ENCODE measurements at regions not wholly inside any gene's neighbourhood (a gene's known extent, or its start where the extent isn't known, plus 50 kb on each side); places are given as distances from the start of the nearest gene placed in this dataset.

DNA sequence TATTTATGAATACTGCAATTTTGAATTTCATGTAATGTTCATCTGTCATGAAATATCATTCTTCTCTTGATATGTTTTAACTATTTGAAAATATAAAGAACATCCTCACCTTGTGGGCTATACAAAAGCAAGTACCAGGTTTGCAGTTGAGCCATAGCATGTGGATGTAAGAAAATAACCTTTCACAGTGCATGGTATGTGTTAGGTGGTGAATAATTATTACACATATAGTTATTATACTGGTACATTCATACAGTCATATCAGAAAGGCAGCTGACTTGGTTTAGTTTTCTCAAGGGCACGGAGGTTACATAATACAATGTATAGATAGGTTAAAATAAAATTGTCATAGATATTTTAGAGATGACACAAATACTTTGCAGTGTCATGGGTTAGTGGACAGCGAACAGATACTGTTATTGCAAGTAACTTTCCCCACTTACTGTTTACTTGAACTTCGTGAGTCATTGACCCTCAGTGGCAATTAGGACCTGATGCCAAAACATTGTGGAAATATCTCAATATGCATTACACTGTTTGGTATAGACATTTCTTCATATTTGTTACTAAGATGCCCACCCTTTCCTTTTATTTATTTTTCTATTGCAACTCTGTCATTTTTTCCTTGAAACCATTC, 445.4 kb upstream of the GOT2 start:
- RAD21 ChIA-PET (ENCODE audit: unreplicated experiment) = no interaction called here
- Histone ChIP-seq H3K36me3 (ENCODE audit: control insufficient read depth in 2 of 2, insufficient read depth in 2 of 2, low read length in 1 of 2) (no peaks in the 10 kb centered on the region), H3K27ac (ENCODE audit: control insufficient read depth, insufficient read depth) (no peak overlapping the region), H3K9ac (ENCODE audit: control insufficient read depth, insufficient read depth, low read length) (no peak overlapping the region), H3K4me1 (ENCODE audit: control insufficient read depth, insufficient read depth, low read length) (no peaks in the 10 kb centered on the region), H2AFZ (ENCODE audit: control insufficient read depth, low read depth, low read length) (no peak overlapping the region), H3K79me2 (ENCODE audit: control insufficient read depth, insufficient read depth, low read length) (no peaks in the 10 kb centered on the region), H4K20me1 (ENCODE audit: control insufficient read depth, insufficient read depth) (no peaks in the 10 kb centered on the region), H3K4me2 (ENCODE audit: control insufficient read depth, insufficient read depth) (no peak overlapping the region), H3K4me3 (no peak overlapping the region), H3K27me3 (replicated peaks in 1 of 2; ENCODE audit: control insufficient read depth in 2 of 2, insufficient read depth in 2 of 2, low read length in 1 of 2) (no peaks in the 10 kb centered on the region), H3K9me3 (replicated peaks; ENCODE audit: control insufficient read depth, insufficient read depth, low read length) (no peaks in the 10 kb centered on the region)
- in situ Hi-C loops (cut with MboI) (no loop called here), intact Hi-C loops (cut with micrococcal nuclease; ENCODE audit: unreplicated experiment) (loop anchor here (10.0 kb wide), 2 partner anchors 65 to 335 kb away; no protein-coding TSS in a partner anchor)
- CTCF ChIA-PET = no interaction called here
- FAIRE-seq (no peak), DNase-seq (ENCODE audit: low read depth, low spot score) (no peak), ATAC-seq (no peak)
- no TSS peak for BruUV-seq (replicated peaks)
- TF ChIP-seq JUND (IDR thresholded peaks at IDR 0.05; ENCODE audit: low read depth, low read length) (no peak), BACH1 (IDR thresholded peaks at IDR 0.05; ENCODE audit: borderline replicate concordance) (no peak), FOXK2 (IDR thresholded peaks at IDR 0.05) (no peak), HDAC6 (IDR thresholded peaks at IDR 0.05; ENCODE audit: unreplicated experiment) (no peak), RAD51 (IDR thresholded peaks at IDR 0.05) (no peak), NBN (IDR thresholded peaks at IDR 0.05) (no peak), YBX1 (IDR thresholded peaks at IDR 0.05) (no peak), SMC3 (IDR thresholded peaks at IDR 0.05; ENCODE audit: borderline replicate concordance, low read length) (no peak)
- TF ChIP-seq, protein P1, sequence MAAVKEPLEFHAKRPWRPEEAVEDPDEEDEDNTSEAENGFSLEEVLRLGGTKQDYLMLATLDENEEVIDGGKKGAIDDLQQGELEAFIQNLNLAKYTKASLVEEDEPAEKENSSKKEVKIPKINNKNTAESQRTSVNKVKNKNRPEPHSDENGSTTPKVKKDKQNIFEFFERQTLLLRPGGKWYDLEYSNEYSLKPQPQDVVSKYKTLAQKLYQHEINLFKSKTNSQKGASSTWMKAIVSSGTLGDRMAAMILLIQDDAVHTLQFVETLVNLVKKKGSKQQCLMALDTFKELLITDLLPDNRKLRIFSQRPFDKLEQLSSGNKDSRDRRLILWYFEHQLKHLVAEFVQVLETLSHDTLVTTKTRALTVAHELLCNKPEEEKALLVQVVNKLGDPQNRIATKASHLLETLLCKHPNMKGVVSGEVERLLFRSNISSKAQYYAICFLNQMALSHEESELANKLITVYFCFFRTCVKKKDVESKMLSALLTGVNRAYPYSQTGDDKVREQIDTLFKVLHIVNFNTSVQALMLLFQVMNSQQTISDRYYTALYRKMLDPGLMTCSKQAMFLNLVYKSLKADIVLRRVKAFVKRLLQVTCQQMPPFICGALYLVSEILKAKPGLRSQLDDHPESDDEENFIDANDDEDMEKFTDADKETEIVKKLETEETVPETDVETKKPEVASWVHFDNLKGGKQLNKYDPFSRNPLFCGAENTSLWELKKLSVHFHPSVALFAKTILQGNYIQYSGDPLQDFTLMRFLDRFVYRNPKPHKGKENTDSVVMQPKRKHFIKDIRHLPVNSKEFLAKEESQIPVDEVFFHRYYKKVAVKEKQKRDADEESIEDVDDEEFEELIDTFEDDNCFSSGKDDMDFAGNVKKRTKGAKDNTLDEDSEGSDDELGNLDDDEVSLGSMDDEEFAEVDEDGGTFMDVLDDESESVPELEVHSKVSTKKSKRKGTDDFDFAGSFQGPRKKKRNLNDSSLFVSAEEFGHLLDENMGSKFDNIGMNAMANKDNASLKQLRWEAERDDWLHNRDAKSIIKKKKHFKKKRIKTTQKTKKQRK (IDR thresholded peaks at IDR 0.05; ENCODE audit: low read depth, low read length) = no peak
- TF ChIP-seq, protein P2, sequence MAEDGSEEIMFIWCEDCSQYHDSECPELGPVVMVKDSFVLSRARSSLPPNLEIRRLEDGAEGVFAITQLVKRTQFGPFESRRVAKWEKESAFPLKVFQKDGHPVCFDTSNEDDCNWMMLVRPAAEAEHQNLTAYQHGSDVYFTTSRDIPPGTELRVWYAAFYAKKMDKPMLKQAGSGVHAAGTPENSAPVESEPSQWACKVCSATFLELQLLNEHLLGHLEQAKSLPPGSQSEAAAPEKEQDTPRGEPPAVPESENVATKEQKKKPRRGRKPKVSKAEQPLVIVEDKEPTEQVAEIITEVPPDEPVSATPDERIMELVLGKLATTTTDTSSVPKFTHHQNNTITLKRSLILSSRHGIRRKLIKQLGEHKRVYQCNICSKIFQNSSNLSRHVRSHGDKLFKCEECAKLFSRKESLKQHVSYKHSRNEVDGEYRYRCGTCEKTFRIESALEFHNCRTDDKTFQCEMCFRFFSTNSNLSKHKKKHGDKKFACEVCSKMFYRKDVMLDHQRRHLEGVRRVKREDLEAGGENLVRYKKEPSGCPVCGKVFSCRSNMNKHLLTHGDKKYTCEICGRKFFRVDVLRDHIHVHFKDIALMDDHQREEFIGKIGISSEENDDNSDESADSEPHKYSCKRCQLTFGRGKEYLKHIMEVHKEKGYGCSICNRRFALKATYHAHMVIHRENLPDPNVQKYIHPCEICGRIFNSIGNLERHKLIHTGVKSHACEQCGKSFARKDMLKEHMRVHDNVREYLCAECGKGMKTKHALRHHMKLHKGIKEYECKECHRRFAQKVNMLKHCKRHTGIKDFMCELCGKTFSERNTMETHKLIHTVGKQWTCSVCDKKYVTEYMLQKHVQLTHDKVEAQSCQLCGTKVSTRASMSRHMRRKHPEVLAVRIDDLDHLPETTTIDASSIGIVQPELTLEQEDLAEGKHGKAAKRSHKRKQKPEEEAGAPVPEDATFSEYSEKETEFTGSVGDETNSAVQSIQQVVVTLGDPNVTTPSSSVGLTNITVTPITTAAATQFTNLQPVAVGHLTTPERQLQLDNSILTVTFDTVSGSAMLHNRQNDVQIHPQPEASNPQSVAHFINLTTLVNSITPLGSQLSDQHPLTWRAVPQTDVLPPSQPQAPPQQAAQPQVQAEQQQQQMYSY (CRISPR knock-in tag; IDR thresholded peaks at IDR 0.05) = no peak
- TF ChIP-seq, protein P3, sequence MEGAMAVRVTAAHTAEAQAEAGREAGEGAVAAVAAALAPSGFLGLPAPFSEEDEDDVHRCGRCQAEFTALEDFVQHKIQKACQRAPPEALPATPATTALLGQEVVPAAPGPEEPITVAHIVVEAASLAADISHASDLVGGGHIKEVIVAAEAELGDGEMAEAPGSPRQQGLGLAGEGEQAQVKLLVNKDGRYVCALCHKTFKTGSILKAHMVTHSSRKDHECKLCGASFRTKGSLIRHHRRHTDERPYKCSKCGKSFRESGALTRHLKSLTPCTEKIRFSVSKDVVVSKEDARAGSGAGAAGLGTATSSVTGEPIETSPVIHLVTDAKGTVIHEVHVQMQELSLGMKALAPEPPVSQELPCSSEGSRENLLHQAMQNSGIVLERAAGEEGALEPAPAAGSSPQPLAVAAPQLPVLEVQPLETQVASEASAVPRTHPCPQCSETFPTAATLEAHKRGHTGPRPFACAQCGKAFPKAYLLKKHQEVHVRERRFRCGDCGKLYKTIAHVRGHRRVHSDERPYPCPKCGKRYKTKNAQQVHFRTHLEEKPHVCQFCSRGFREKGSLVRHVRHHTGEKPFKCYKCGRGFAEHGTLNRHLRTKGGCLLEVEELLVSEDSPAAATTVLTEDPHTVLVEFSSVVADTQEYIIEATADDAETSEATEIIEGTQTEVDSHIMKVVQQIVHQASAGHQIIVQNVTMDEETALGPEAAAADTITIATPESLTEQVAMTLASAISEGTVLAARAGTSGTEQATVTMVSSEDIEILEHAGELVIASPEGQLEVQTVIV (IDR thresholded peaks at IDR 0.05; ENCODE audit: borderline replicate concordance, partially characterized antibody) = no peak
- SMC1A ChIA-PET (ENCODE audit: uncharacterized antibody, unreplicated experiment) = no interaction called here
- POLR2A ChIA-PET = no interaction called here
- WGBS (ENCODE audit: insufficient coverage, insufficient replicate concordance, low lambda C conversion rate, missing lambda C conversion rate) = 4% methylated on average over 3 of the region's 3 CpGs
